ENCODE measurements at regions not wholly inside any gene's neighbourhood (a gene's known extent, or its start where the extent isn't known, plus 50 kb on each side); places are given as distances from the start of the nearest gene placed in this dataset.
"Not testable (repeated sequence)": the region's sequence is repeated elsewhere in the genome, so short reads cannot be mapped to it uniquely, and the experiment has no call there.

DNA sequence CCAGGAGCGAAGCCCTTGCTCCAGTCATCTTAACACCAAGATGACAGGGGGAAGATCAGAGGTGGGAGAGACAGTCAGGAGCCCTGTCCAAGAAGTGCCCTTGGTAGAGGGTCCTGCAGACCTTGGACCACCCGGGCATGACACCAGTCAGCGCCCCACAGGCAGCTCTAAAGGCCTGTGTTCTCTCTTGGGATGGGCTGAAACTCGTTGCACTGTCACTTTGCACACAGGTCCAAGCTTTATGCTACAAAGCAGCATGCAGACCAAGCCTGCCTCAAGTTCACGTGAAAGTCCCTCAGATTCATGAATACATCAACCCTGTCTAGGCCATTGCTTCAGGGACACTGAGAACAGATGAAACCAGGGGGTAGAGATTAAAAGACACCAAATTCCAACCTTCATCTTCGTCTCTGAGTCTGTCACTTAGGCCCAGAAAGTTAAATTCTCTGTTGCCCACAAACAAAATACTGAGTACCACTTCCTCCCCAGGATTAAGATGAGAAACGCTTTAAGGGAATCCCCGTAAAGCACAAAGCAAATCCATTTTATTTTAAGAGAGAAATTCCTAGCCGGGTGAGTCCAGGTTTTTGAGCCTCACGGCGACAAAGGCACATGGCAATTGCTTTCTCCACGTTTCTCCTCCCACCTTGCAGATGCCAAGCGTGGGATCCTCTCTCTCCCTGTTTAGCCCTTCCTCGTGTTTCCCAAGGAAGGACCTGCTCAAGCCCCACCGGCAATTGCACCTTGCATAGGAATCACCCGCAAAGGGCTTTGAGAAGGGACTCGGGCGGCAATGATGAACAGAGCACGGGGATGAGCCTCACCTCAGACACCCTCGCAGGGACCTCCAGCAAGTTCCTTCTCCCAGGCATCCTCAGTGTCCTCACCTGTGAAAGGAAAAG lies 75.0 kb upstream of the ID2 start:
- no peak overlapping the region for H3K27ac ChIP-seq
- intact Hi-C loops (cut with DNase I; ENCODE audit: low total_unique reads), result no loop called here
- no peaks in the 10 kb centered on the region for H3K4me1 ChIP-seq
- TF ChIP-seq, protein P1, sequence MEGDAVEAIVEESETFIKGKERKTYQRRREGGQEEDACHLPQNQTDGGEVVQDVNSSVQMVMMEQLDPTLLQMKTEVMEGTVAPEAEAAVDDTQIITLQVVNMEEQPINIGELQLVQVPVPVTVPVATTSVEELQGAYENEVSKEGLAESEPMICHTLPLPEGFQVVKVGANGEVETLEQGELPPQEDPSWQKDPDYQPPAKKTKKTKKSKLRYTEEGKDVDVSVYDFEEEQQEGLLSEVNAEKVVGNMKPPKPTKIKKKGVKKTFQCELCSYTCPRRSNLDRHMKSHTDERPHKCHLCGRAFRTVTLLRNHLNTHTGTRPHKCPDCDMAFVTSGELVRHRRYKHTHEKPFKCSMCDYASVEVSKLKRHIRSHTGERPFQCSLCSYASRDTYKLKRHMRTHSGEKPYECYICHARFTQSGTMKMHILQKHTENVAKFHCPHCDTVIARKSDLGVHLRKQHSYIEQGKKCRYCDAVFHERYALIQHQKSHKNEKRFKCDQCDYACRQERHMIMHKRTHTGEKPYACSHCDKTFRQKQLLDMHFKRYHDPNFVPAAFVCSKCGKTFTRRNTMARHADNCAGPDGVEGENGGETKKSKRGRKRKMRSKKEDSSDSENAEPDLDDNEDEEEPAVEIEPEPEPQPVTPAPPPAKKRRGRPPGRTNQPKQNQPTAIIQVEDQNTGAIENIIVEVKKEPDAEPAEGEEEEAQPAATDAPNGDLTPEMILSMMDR (IDR thresholded peaks at IDR 0.05), result no peak
- TF ChIP-seq POLR2AphosphoS5 (IDR thresholded peaks at IDR 0.05) (no peak), EP300 (IDR thresholded peaks at IDR 0.05) (no peak), POLR2A (IDR thresholded peaks at IDR 0.05) (no peak)
- H3K9me3 ChIP-seq, result no peaks in the 10 kb centered on the region
- no peak for DNase-seq
- 88 to 95% (median 93%) methylated on average over 20 of the region's 20 CpGs for WGBS, 5 donors
- no peak overlapping the region for H3K4me3 ChIP-seq
- H3K27me3 ChIP-seq, result no peaks in the 10 kb centered on the region
- no peaks in the 10 kb centered on the region for H3K36me3 ChIP-seq

DNA sequence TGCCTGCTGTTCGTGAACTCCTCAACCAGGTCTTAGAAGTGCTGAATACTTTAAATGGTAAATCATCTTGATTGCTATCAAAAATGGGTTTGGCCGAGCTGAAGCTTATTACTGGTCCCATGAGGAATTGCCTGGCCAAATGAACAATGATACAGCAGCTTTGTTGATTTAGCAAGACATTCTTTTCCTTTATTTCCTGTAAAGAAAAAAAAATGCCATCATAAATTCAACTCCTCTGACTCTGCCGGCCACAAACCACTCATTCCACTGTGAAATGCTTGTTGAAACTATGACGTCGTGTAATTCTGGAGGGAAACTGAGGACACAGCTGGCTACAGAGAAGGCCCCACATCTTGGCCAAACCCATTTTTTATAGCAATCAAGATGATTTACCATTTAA lies 74.2 kb upstream of the ID2 start:
- Histone ChIP-seq H3K27ac (no peak overlapping the region), H3K27me3 (no peaks in the 10 kb centered on the region), H3K36me3 (no peaks in the 10 kb centered on the region), H3K4me1 (no peaks in the 10 kb centered on the region), H3K9me3 (no peaks in the 10 kb centered on the region), H3K4me3 (no peak overlapping the region)
- WGBS, 5 donors, result 53 to 65% (median 56%) methylated on average over 5 of the region's 5 CpGs
- no peak for DNase-seq
- TF ChIP-seq EP300 (IDR thresholded peaks at IDR 0.05), result no peak
- no peak for TF ChIP-seq POLR2AphosphoS5 (IDR thresholded peaks at IDR 0.05)
- TF ChIP-seq POLR2A (IDR thresholded peaks at IDR 0.05), result no peak
- TF ChIP-seq, protein P1 (IDR thresholded peaks at IDR 0.05), result no peak
- intact Hi-C loops (cut with DNase I; ENCODE audit: low total_unique reads), result no loop called here

DNA sequence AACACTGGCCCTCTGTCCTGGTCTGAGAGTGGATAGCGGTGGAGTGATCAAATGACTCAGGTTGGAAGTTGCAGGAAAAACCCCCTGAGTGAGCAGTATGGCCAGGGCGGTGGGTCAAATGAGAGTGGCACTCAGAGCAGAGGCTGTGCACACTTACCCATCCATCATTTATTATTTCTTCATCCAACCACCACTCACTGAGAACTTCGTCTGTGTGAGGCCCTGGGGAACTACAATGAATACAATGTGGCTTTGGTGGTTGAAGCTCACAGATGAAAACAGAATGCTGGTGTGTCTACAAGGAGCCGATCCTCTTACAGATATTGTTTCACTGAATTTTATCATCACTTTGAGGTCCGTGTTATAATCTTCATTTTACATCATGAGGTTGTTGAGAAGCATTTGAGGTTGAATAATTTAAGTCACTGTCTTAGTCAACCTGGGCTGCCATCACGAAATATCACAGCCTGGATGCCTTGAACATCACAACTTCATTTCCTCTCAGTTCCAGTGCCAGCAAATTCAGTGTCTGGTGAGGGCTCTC lies 73.4 kb upstream of the ID2 start:
- no peak overlapping the region for H3K27ac ChIP-seq
- DNase-seq, result no peak
- 85 to 90% (median 86%) methylated on average over 6 of the region's 6 CpGs for WGBS, 5 donors
- no peaks in the 10 kb centered on the region for H3K36me3 ChIP-seq
- no peak for TF ChIP-seq POLR2AphosphoS5 (IDR thresholded peaks at IDR 0.05)
- TF ChIP-seq, protein P1 (IDR thresholded peaks at IDR 0.05), result no peak
- TF ChIP-seq EP300 (IDR thresholded peaks at IDR 0.05), result no peak
- TF ChIP-seq POLR2A (IDR thresholded peaks at IDR 0.05), result no peak
- no peak overlapping the region for H3K4me3 ChIP-seq
- no peaks in the 10 kb centered on the region for H3K27me3 ChIP-seq
- intact Hi-C loops (cut with DNase I; ENCODE audit: low total_unique reads), result no loop called here
- H3K4me1 ChIP-seq, result no peaks in the 10 kb centered on the region
- H3K9me3 ChIP-seq, result no peaks in the 10 kb centered on the region

DNA sequence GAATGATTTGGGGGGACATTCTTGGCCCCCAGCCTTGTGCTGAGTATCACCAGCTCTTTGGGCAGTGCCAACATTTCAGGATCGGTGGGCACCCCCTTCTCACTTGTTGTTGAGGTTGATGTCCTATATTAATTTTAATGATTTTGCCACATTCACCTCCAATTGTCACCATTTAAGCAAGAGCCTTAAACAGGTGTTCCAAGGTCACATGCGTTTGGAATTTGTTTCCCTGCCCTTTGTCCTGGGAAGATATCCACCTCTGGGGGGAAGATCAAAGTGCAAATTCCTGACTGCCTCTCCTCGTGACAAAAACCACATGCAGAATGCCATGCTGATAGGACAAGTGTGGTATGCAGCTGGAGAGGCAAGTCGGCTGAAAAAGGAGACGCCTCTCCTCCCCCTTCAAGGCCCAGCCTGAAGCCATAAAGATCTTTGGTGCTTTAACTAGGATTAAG lies 72.5 kb upstream of the ID2 start:
- intact Hi-C loops (cut with DNase I; ENCODE audit: low total_unique reads), result no loop called here
- DNase-seq, result peak in 1 of 2 donors; percentile 55
- WGBS, 5 donors, result 44 to 52% (median 45%) methylated on average over 5 of the region's 5 CpGs

DNA sequence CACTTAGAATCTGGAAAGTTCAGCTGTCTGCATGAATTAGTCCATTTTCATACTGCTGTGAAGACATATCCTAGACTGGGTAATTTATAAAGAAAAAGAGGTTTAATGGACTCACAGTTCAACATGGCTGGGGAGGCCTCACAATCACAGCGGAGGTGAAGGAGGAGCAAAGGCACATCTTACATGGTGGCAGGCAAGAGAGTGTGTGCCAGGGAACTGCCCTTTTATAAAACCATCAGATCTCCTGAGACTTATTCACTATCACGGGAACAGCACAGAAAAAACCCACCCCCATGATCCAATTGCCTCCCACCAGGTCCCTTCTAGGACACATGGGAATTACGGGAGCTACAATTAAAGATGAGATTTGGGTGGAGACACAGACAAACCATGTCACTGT lies 71.1 kb upstream of the ID2 start:
- intact Hi-C loops (cut with DNase I; ENCODE audit: low total_unique reads); H3K27me3 ChIP-seq; DNase-seq; H3K36me3 ChIP-seq; H3K9me3 ChIP-seq; H3K27ac ChIP-seq; H3K4me3 ChIP-seq; H3K4me1 ChIP-seq: not testable (repeated sequence)
- WGBS, 5 donors, result 58 to 88% (median 82%) methylated on average over 3 of the region's 3 CpGs

More for the DNA sequence above, 72.5 kb upstream of the ID2 start:
- Histone ChIP-seq H3K4me3 (no peak overlapping the region), H3K9me3 (no peaks in the 10 kb centered on the region), H3K36me3 (no peaks in the 10 kb centered on the region), H3K4me1 (no peaks in the 10 kb centered on the region), H3K27ac (no peak overlapping the region), H3K27me3 (no peaks in the 10 kb centered on the region)
- TF ChIP-seq EP300 (IDR thresholded peaks at IDR 0.05) (no peak), POLR2AphosphoS5 (IDR thresholded peaks at IDR 0.05) (no peak), POLR2A (IDR thresholded peaks at IDR 0.05) (no peak)
- TF ChIP-seq, protein P1 (IDR thresholded peaks at IDR 0.05), result no peak
